ENCODE measurements at regions not wholly inside any gene's neighbourhood (a gene's known extent, or its start where the extent isn't known, plus 50 kb on each side); places are given as distances from the start of the nearest gene placed in this dataset.
"Not testable (repeated sequence)": the region's sequence is repeated elsewhere in the genome, so short reads cannot be mapped to it uniquely, and the experiment has no call there.

DNA sequence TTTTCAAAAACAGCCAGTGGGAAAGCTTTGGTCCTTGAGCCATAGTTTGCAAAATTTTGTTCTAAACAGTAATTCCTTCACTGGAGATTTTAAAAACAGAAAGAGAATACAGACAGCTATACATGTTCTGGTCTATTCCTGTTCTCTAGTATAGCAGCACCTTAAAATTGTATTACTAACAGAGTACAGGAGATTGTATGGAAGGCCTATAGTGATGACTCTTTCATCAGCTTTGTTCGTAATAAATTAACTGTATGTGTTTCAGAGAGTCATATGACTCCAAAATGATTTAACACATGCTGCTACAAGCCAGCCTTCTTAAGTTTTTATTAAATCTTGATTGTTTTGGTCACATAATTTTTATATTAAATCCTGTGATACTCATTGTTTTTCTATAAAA is 1124.6 kb upstream of the FAM98A start:
- DNase-seq (ENCODE audit: low read depth): no peak

GRCh38 chr2:34719206-34719605 is 1120.1 kb upstream of the FAM98A start:
- no peak for DNase-seq (ENCODE audit: low read depth)

DNA sequence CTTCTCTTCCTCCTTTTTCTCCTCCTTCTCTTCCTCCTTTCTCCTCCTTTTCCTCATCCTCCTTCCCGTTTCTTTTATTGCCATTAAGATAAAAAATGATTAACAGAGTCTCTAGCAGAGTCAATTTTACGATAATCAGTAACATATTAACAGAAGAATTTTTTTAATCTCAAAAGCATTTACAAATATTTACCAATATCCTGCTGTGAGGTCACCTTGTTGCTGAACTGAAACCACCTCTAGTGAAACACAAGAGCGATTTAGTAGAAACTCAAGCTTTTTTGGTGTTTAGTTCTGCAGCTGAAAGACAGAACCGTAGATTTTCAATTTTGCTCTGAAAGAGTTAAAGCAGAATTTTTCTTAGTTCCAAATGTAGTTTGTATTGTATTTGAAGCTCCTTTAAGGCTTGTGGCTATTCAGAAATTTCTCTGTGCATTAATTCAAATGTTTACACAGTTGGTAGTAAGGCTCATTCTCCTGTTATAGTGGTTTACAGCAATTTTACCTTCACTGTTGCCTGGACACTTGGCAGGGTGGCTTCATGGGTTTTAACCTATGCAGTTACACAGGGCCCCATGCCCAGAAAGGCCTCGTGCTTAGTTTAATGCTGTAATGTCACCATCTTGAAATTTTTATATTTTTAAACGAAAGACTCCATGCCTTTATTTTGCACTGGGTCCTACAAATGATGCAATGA is 1106.6 kb upstream of the FAM98A start:
- DNase-seq (ENCODE audit: low read depth): no peak

GRCh38 chr2:34703292-34703691 is 1104.2 kb upstream of the FAM98A start:
- no peak for DNase-seq (ENCODE audit: low read depth)

DNA sequence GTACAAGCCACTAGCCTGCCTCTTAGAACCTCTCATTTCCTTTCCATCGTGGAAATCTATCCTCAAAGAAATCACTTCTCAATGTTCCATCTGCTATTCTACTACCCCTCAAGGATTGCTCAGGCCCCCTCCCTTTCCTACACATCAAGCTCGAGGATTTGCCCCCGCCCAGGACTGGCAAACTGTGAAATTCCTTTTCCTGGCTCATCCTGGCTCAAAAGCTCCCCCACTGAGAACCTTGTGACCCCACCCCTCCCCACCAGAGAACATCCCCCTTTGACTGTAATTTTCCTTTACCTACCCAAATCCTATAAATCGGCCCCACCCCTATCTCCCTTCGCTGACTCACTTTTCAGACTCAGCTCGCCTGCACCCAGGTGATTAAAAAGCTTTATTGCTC is 1103.3 kb upstream of the FAM98A start:
- DNase-seq (ENCODE audit: low read depth): not testable (repeated sequence)

GRCh38 chr2:34677591-34677990 is 1078.5 kb upstream of the FAM98A start:
- not testable (repeated sequence) for DNase-seq (ENCODE audit: low read depth)

DNA sequence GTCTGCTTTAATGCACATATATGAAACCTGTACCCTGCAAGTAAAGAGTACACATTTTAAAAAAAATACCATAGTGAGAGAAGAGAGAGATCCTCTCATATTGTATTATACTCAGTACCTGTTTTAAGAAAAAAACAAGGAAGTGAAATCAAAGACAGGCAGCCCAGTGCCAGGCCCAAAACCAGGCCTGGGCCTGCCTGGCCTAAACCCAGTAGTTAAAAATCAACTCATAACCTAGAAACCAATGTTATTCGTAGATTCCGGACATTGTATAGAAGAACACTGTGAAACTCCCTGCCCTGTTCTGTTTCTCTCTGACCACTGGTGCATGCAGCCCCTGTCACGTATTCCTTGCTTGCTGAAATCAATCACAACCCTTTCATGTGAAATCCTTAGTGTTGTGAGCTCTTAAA is 1078.0 kb upstream of the FAM98A start:
- DNase-seq (ENCODE audit: low read depth): not testable (repeated sequence)

DNA sequence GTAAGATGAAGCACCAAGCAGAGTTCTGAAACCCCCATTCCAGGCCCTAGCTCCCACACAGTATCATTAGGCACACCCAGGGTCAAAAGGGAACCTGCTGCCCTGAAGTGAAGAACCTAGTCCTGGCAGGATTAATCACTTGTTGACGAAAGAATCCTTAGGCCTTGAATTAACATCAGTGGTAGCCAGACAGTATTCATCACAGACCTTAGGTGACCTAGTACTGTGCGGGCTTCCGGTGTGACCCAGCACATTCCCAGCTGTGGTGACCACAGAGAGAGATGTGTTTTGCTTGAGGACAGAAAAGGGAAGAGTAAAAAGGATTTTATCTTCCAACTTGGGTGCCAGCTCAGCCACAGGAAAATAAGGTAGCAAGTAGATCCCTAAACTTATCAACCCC is 1071.4 kb upstream of the FAM98A start:
- no peak for DNase-seq (ENCODE audit: low read depth)

DNA sequence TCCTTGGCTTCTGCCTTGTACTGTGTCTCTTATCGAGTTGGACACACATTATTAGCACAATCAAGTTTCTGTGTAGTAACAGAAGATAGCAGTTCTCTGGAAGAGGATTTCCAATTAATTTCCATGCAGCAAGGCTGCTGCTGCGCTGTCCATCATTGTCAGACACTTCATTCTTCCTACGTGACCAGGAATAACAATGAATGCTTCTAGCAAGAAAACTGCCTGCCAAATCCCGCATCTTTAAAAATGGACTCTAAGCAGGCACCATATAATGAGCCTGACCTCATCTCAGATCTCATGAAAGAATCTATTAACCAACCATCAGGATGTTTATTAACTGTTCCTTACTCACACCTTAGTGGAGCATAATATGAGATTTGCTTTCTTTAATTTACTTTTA is 1067.7 kb upstream of the FAM98A start:
- no peak for DNase-seq (ENCODE audit: low read depth)

GRCh38 chr2:34664266-34664665 is 1065.2 kb upstream of the FAM98A start:
- no peak for DNase-seq (ENCODE audit: low read depth)

DNA sequence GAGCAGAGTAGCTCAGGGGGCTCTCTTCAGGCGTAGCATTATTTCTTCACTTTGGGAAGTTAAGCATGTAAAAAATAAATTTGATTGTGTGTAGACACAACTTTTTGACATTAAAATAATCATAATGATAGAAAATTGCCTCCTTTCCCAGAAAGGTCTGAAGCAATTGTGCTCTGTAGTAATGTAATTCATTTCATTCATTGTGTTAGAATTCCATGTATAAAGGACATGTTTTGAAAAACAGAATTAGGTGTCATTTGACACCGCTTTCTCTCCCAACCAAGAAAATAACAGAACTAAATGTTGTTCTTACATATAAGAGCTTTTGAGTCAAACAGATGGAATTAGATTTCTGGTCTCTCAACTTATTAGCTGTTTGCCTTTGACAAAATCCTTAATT is 1064.2 kb upstream of the FAM98A start:
- DNase-seq (ENCODE audit: low read depth): no peak

GRCh38 chr2:34660741-34661140 is 1061.6 kb upstream of the FAM98A start:
- no peak for DNase-seq (ENCODE audit: low read depth)

GRCh38 chr2:34656632-34657031 is 1057.5 kb upstream of the FAM98A start:
- no peak for DNase-seq (ENCODE audit: low read depth)

DNA sequence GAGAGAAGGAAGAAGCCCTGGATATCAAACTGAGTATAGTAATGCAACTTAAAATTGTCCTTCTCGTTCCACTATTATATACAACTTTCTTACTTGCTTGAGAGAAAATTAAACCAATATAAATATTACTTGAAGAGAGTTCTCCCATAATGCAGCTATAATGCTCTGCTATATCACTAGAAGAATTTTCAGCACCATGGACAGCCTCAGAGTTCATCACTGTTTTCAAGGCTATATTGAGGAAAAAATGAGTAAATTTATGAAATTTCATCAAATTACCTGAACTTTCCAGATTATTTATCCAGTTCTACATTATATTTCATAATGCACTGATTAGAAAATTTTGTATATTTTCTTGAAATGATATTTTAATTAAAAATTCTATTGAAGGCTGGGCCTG is 1053.5 kb upstream of the FAM98A start:
- DNase-seq (ENCODE audit: low read depth): no peak

- no peak for DNase-seq (ENCODE audit: low read depth)
Measured at GRCh38 chr2:34646901-34647300, 1047.8 kb upstream of the FAM98A start.

- DNase-seq (ENCODE audit: low read depth): no peak
Measured at GRCh38 chr2:34632327-34632726, 1033.2 kb upstream of the FAM98A start.

- no peak for DNase-seq (ENCODE audit: low read depth)
Measured at GRCh38 chr2:34627003-34627402, 1027.9 kb upstream of the FAM98A start.

GRCh38 chr2:34604164-34604563 is 1005.1 kb upstream of the FAM98A start:
- no peak for DNase-seq (ENCODE audit: low read depth)

DNA sequence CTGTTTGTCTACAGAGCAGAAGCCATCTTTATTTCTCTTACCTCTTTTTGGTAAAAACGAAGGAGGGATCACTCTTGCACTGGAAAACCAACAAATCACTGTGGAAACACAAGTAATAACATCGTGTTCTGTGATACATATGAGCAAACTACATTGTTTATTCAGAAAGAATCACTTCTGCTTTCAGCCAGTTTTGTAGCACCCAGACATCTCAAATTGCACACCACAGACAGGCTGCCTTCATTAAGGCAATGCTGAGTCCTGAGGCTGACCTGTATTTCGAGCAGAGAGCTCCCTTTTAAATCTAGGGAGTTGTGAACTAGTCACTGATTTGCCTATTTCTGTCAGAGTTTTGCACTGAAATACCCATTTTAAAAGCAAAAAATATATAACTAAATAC is 1003.2 kb upstream of the FAM98A start:
- DNase-seq (ENCODE audit: low read depth): no peak

DNA sequence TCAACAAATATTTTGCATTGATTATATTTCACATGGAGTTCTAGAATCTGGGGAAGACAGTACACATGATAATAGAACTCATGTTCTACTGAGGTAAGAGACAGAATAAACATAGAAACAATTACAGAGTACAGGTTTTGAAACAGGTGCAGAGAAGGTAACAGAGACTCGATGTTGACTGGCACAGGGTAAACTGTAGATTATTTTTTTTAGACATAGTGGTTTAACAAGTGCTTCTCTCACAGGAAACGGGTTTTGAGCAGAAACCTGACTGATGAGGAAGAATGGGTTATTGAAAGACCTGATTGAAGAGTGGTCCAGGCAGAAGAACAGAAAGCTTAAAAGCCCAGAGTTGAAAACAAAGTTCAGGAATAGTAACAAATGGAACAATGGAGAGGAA is 1002.5 kb upstream of the FAM98A start:
- no peak for DNase-seq (ENCODE audit: low read depth)

GRCh38 chr2:34578641-34579040 is 979.5 kb upstream of the FAM98A start:
- no peak for DNase-seq (ENCODE audit: low read depth)

DNA sequence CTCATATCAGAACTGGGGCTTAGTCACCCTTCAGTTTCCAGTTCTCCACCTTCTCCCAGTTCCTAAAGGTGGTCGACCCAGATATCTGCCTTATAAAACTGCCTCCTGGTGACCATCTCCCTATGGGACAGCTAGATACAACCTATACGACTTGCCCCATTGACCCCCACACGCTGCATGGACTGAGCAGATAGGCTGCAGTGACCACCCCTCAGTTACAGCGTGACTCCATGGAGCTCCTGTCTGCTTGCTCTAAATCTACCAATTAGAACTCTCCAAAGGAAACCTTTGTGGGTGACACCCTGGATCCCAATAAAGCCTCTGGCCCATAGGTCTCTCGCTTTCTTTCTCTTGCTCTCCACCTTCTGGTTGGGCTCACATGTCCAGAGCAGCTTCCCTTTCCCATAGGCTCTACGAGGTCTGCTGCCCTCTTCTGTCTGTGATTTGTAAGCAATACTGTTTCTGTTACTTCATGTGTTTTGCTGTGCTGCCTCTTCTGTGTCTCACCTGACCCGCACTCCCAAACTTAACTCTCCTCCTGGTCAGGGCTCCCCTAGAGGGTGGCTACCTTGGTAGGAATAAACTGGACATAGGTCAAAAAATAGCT is 971.3 kb upstream of the FAM98A start:
- DNase-seq (ENCODE audit: low read depth): no peak

GRCh38 chr2:34567128-34567527 is 968.0 kb upstream of the FAM98A start:
- no peak for DNase-seq (ENCODE audit: low read depth)

GRCh38 chr2:34552337-34552736 is 953.2 kb upstream of the FAM98A start:
- DNase-seq (ENCODE audit: low read depth): no peak

Measured in T follicular helper cell (primary cell).